ENCODE measurements at regions not wholly inside any gene's neighbourhood (a gene's known extent, or its start where the extent isn't known, plus 50 kb on each side); places are given as distances from the start of the nearest gene placed in this dataset.

- no peak overlapping the region for H3K4me3 ChIP-seq (replicated peaks; ENCODE audit: insufficient read depth, low read length)
- H3K27ac ChIP-seq (replicated peaks) = no peak overlapping the region
- DNase-seq (ENCODE audit: low read depth in 1 of 2, low spot score in 1 of 2) = no peak
- TF ChIP-seq SPI1 (IDR thresholded peaks at IDR 0.05; ENCODE audit: borderline replicate concordance, low read depth) (no peak), GABPA (IDR thresholded peaks at IDR 0.05; ENCODE audit: low read depth) (no peak), POLR2AphosphoS5 (IDR thresholded peaks at IDR 0.05; ENCODE audit: low read depth) (no peak), CTCF (IDR thresholded peaks at IDR 0.05; ENCODE audit: insufficient read depth, low read length) (no peak), REST (IDR thresholded peaks at IDR 0.05; ENCODE audit: insufficient replicate concordance, low read depth) (no peak)
- no peaks in the 10 kb centered on the region for H3K27me3 ChIP-seq (ENCODE audit: insufficient read depth, poor library complexity, severe bottlenecking)
Measured at GRCh38 chr11:44398266-44399030, 88.5 kb upstream of the ALX4 start.

GRCh38 chr11:44399968-44400367 lies 90.0 kb upstream of the ALX4 start:
- Histone ChIP-seq H3K4me3 (replicated peaks; ENCODE audit: insufficient read depth, low read length) (no peak overlapping the region), H3K27ac (replicated peaks) (no peak overlapping the region), H3K27me3 (ENCODE audit: insufficient read depth, poor library complexity, severe bottlenecking) (no peaks in the 10 kb centered on the region)
- TF ChIP-seq REST (IDR thresholded peaks at IDR 0.05; ENCODE audit: insufficient replicate concordance, low read depth) (no peak), GABPA (IDR thresholded peaks at IDR 0.05; ENCODE audit: low read depth) (no peak), POLR2AphosphoS5 (IDR thresholded peaks at IDR 0.05; ENCODE audit: low read depth) (no peak), SPI1 (IDR thresholded peaks at IDR 0.05; ENCODE audit: borderline replicate concordance, low read depth) (no peak), CTCF (IDR thresholded peaks at IDR 0.05; ENCODE audit: insufficient read depth, low read length) (no peak)
- DNase-seq (ENCODE audit: low read depth in 1 of 2, low spot score in 1 of 2) = no peak

GRCh38 chr11:44400431-44400830 lies 90.5 kb upstream of the ALX4 start:
- H3K27me3 ChIP-seq (ENCODE audit: insufficient read depth, poor library complexity, severe bottlenecking) = no peaks in the 10 kb centered on the region
- H3K4me3 ChIP-seq (replicated peaks; ENCODE audit: insufficient read depth, low read length) = no peak overlapping the region
- no peak for DNase-seq (ENCODE audit: low read depth in 1 of 2, low spot score in 1 of 2)
- TF ChIP-seq POLR2AphosphoS5 (IDR thresholded peaks at IDR 0.05; ENCODE audit: low read depth) (no peak), REST (IDR thresholded peaks at IDR 0.05; ENCODE audit: insufficient replicate concordance, low read depth) (no peak), SPI1 (IDR thresholded peaks at IDR 0.05; ENCODE audit: borderline replicate concordance, low read depth) (no peak), GABPA (IDR thresholded peaks at IDR 0.05; ENCODE audit: low read depth) (no peak), CTCF (IDR thresholded peaks at IDR 0.05; ENCODE audit: insufficient read depth, low read length) (no peak)
- no peak overlapping the region for H3K27ac ChIP-seq (replicated peaks)

Measured in HL-60 (cell line).